ENCODE measurements at regions not wholly inside any gene's neighbourhood (a gene's known extent, or its start where the extent isn't known, plus 50 kb on each side); places are given as distances from the start of the nearest gene placed in this dataset.

DNA sequence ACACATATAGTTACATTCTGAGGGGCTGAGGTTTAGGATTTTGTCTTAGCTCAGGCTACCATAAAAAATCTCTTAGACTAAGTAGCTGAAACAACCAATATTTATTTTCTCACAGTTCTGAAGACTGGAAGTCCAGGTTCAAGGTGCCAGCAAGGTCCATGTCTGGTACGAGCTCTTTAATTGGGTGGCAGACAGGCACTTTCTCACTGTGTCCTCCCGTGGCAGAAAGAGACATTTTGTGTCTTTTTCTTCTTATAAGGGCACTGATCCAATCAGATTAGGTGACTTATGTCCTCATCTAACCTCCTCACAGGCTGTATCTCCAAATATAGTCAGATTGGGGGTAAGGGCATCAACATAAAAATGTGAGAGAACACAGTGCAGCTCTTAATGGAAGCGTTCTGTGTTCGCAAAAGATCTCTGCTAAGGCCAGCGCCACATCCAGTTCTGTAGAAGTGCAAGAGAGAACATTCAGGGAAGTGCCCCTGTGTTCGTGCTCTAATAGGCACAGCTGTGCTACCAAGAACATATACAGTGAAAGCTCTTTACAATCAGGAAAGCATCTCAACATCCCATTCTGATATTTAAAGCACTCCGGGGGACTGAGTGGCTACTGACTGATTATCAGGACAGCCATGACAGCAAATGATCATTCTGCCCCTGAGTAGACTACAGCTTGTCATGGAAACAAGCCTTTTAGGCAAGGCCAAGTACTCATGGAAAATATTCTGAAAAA, 819.2 kb downstream of the LIG4 start:
- no peak for DNase-seq (ENCODE audit: low read depth in 2 of 2)

DNA sequence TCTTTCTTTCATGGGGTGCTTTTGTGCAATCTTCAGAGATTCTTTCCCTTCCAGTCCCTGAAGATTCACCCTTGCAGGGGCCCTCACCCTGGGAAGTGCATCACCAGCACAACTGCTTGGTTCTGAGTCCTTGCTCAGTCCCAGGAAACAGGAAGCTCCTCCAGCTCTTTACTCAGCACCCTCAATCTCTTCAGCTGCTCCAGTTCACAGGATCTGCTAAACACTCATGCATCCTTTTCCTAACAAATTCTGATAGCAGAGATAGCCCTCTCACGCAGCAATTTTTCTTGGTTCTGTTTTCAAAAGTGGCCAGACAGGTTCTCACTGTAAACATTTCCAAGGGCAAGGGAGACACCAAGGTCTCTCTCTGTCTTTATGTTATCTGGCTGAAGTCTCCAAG, 823.1 kb downstream of the LIG4 start:
- DNase-seq (ENCODE audit: low read depth in 2 of 2): no peak

DNA sequence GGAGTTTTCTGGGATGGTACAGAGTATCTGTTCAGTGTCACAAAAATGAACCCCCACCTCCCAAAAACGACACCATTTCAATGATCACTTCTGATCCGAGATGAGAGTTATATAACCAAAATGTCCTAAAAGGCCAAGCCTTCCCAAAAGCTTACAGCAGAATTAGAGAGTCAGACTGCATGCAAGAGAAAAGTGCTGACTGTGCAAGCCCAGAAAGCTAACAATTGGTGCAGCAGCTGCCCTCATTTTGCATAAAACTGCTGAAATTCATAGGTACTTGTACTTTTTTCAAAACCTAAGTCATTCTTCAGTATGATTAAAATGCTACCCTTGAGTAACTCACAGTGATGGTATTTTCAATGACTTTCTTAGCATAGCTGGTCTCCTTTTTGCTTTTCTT, 819.6 kb upstream of the ARGLU1 start:
- no peak for DNase-seq (ENCODE audit: low read depth in 2 of 2)

DNA sequence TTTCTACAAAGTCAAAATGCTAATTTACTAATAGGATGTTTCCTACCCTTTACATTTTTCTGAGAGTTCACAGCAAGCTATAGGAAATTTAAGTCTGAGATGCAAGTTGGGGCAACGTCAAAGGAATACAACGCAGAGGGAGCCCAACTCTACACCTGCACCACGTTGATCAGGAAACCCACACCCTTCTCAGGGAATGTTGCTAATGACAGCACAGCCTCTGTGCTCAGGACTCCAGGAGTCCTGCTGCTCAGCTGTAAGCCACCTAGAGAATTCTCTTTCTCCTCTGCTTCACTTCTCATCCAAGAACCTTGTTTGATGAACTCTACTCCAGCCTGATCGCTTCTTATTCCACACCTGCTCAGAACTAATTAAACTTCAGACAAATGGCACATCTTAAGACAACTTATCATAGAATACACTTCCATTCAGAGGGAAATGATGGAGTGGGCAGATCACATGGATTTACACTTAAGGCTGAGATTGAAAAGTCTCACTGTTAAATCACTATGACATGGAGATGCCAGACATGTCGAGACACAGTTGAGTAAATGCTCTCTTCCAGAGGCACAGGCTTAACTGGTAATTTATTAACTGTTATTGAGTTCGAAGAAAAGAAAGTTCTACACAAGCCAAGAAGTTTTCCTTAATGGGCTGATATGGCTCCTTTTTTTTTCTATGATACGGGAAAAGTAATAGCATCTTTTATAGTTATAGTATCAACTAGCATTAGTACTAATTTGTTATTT, 811.6 kb upstream of the ARGLU1 start:
- no peak for DNase-seq (ENCODE audit: low read depth in 2 of 2)

DNA sequence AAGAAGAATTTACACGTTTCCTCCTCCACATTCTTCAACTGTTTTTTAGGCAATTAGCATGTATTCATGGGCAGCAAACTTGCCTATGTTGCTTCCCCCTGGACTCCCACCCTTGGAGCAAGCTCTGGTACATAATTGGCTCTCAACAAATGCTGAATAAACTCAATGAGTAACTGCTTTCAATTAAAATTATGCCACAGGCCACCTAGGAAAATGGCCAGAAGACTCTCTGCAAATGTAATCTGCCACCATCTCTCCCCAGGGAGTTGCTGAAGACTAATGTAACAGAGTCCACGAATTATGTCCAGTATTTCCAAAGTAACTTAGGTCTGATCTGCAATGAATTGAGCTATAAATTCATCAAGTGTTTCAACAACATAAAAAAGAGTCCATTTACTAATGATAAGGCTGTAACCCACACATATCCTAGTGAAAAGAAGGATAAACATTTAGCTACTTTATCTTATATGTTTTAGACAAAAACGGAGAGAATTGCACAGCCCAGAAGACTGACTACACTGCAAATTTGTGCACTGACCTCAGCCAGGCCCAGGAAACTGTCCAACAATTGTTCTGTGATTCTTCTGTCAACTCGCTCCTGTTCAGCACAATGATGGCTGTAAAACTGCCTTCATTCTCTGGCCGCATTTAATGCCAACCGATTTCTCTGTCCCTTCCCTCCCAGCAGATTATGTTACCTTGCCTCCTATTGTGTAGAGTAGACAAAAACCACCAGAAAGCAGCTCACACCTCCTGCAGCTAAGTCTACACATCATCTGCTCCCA, 808.6 kb upstream of the ARGLU1 start:
- DNase-seq (ENCODE audit: low read depth in 2 of 2): no peak

DNA sequence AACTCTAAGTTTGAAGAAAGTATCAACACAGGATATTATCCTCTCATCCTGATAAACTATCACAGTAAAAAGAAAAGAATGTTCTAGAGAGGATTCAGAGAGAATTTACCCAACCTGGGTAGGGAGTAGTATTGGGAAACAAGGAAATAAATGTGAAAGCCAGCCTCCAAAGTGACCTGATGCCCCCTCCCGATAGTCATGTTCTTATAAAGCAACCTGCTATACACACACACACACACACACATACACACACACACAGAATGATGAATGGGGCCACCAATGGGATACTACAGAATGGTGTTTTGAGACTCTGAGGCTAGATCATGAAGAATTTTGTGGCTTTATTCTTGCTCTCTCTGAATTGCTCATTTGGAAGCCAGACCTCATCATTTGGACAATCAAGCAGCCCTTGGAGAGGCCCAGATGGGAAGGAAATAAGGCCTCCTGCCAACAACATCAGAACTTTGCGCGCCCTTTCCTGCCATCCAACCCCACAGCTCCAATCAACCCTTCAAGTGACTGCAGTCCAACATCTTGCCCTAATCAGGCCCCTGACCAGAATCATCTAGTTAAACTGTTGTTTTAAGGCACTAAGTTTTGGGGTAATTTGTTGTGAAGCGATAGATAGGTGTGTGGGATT, 807.9 kb upstream of the ARGLU1 start:
- DNase-seq (ENCODE audit: low read depth in 2 of 2): no peak

DNA sequence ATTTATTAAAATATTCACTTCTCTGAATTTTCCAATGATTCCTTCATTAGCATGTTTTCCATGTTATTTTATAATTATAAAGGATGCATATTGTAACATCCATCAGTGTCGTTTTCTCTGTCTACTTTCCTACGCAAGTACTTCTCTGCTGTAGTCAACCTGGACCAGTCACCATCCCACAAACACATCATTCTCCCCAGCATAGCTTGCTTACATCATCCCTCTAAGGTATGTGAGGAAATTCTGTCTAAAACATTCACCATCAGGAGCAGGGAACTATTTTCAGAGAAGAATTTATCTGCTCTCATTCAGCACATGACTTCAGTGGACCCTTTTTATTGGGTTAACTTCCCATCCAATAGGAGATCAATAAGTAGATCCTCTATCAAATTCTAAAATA, 806.1 kb upstream of the ARGLU1 start:
- no peak for DNase-seq (ENCODE audit: low read depth in 2 of 2)

DNA sequence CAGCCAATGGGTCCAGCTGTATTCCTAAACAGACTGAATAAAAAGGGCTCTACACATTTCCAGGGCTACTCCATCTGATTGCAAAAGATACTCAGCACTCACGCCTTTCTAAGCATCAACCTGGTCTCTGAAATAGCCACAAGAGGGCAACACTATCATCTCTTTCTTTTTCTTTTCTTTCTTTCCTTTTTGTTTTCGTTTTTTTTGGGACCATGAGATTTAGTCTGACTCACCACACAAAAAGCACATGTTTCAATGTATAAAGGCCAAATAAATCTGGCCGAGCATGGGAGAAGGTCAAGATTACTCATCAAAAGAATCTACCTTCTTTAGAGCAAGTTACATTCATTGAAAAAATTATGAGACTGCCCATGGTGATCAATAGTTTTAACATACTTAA, 805.6 kb upstream of the ARGLU1 start:
- DNase-seq (ENCODE audit: low read depth in 2 of 2): no peak

DNA sequence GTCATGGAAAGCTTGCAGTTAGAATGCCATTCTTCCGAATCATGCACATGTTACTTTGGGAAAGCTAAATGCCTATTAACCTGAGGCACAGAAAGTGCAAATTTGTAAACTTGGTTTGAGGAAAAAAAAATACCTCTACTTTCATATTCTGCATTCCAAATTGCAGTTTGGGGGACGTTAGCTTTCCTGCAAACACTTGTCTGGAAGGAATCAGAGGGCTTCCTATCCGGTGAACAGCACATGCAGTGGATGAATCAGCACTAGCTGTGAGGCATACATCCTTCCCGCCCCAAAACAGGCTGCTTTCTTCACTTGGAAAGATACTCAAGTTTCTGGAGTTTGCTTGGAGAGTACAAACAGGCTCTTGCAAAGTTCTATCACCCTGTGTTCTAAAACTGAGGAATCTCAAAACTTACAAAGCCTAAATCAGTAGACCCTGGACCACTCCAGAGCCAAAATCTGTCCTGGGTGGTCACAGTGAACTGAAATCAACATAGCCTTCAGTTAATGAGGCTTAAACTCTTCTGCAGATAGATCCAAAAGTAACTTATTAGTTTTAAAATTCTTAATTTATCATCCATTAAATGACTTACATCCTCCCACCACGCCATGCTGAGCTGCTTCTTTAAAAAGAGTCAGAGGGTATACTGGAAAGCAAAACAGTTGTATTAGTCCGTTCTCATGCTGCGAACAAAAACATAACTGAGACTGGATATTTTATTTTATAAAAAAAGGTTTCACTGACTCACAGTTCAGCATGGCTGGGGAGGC, 802.3 kb upstream of the ARGLU1 start:
- DNase-seq (ENCODE audit: low read depth in 2 of 2): no peak

DNA sequence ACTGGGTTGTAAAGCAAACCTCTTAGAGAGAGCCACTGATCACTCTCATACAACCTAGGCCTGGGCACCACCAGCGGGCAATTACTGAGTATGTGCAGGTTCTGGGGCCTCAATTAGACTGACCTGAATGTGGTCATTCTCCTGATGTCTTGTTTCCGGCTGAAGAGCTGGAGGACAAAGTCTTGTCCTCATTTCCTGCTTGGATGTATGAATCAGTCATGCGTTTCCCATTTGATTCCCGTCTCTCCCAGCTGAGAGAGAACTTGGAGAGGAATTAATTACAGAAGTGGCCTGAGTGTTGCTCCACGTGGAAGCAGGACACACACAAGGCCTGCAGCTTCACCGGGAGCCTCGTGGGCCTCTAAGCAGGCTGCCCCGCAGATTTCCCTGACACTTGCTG, 799.3 kb upstream of the ARGLU1 start:
- DNase-seq (ENCODE audit: low read depth in 2 of 2): no peak

DNA sequence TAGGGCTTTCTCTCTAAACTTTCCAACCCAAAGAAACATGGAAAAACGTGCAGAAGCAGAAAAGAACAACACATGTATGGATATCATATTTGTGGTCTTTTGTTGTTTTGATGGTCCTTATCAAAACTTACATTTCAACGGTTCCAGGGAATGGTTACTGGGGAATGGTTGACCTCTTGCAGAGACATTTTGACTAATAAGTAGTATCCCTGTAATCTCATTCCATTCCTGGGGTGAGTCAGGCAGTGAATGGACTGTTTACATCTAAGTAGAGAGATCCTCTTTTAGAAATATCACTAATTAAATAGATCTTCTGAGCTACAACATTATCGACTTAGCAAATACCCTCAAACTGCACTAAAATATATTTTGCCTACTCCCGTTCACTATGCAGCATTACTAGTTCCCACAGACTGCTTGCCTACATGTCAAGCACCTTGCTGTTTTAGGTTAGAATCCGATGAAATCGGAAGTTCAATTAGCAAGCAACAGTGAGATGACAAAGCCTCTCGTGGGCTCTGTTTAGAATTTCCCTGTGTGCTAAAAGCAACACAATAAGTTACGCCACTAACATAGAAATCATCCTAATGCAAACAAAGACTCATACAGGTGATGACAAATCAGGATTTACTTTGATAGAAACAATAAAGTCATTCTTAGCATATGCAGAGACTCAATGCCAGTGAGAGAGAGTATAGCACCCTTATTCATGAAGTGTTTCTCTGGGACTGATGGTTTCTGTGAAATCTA, 797.7 kb upstream of the ARGLU1 start:
- DNase-seq (ENCODE audit: low read depth in 2 of 2): no peak

DNA sequence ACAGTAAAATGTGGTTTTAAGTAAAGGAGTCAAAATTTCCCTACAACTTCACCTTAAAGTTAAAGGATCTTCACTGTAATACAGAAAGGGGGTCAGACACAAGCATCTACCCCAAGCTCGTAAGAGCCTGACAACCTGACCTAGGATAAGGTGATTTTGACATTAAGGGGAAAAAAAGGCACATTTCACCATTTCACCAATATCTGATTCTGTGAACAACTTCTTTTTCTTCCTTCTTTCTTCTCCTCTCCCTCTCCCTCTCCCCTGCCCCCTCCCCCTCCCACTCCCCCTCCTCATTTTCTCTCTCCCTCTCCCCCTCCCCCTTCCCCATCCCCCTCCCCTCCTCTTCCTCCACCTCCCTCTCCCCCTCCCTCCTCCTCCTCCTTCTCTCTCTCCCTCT, 796.7 kb upstream of the ARGLU1 start:
- no peak for DNase-seq (ENCODE audit: low read depth in 2 of 2)

DNA sequence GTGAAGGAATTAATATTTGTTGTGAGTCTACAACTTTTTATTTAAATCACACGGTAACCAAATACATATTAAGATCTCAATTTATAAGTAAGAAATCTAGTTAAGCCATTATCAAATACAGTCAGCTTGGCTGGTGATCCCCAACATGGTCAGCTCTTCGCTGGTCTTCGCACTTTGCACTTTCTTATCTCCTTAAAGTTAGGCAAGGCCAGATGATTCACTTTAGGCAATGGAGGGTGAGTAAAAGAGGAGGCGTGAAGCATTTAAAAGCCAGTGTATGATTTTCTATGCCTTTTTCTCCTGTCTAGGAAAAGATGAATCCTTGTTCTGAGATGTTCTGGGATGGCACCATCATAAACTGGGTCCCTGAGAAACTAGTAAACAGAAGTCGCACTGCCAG, 793.7 kb upstream of the ARGLU1 start:
- DNase-seq (ENCODE audit: low read depth in 2 of 2): no peak

DNA sequence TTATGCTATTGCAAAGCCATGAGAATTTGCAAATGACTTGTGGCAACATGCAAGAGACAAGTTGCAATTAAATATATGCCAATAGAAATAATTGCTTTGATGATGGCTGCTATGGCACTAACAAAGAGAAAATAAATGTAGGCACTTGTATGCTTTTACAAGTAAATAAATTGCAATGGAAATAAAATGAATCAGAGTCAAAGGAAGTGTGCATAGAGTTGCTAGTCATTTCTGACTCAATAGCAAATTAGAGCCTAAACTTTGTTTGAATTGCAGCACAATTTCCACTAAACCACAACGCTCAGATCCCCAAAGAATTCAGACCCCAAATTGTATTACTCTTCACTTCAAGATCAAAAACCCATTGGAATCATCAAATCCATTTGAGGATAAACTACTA, 792.1 kb upstream of the ARGLU1 start:
- no peak for DNase-seq (ENCODE audit: low read depth in 2 of 2)

DNA sequence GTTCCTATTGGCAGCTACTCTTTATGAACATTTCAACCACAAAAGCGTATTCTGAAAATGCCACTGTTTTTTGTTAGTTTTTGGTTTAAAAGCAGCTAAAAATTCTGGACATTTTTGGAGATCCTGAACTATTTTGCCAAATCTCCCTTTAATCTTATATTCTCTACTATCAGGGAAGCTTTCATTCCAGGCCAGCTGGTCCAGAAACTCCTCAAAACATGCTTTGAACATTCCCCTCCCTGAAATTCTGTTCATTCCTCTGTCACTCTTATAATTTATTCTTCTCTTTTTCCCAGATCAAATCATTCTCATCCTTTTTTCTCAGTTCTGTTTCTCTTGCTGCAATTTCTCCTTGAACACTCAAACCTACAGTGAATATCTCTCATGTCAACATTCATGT, 790.9 kb upstream of the ARGLU1 start:
- DNase-seq (ENCODE audit: low read depth in 2 of 2): no peak

DNA sequence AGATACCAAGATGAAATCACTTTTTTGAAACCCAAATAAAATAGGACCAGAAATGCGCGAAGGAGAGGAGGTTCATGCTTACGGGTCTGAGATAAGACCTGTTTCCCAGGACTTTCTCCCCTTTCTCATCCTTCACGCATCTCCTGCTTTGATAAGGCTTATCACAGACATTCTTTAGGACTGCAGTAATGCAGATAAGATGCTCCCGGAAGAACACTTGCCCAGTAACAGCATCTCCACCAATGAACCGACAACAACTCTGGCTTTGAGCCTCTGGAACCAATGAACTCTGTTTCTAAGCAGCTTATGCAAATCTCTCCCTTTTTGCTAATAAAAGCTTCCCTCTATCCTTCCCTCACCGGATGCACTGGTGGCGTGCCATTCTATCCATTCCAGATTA, 783.4 kb upstream of the ARGLU1 start:
- DNase-seq (ENCODE audit: low read depth in 2 of 2): no peak

DNA sequence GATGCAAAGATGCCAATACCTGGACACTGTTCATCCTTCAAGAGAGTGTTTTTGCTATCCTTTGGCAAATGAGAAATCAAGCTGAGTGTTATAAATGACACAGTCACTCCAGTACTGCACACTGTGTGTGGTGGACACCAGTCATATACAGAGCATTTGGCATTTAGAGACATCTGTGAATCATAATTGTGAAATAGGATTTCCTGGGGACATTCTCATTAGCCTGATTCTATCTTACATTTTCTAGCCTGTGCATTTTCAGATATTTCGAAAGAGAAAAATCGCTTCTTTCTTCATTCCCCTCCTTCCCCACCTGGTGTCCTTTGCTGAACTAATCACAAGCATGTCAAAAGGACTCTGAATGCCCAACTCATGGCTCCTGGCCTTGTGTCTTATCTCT, 781.0 kb upstream of the ARGLU1 start:
- DNase-seq (ENCODE audit: low read depth in 2 of 2): no peak

DNA sequence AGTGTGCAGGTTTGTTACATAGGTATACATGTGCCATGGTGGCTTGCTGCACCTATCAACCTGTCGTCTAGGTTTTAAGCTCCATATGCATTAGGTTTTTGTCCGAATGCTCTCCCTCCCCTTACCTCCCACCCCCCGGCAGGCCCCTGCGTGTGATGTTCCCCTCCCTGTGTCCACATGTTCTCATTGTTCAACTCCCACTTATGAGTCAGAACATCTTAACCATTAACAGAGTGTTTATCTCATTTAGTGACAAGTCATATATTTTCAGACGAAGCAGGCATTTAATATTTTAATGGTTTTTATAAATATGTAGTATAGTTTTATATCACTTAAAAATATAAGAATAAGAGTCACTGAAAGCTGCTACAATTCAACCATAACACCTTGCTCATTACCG, 780.5 kb upstream of the ARGLU1 start:
- no peak for DNase-seq (ENCODE audit: low read depth in 2 of 2)

DNA sequence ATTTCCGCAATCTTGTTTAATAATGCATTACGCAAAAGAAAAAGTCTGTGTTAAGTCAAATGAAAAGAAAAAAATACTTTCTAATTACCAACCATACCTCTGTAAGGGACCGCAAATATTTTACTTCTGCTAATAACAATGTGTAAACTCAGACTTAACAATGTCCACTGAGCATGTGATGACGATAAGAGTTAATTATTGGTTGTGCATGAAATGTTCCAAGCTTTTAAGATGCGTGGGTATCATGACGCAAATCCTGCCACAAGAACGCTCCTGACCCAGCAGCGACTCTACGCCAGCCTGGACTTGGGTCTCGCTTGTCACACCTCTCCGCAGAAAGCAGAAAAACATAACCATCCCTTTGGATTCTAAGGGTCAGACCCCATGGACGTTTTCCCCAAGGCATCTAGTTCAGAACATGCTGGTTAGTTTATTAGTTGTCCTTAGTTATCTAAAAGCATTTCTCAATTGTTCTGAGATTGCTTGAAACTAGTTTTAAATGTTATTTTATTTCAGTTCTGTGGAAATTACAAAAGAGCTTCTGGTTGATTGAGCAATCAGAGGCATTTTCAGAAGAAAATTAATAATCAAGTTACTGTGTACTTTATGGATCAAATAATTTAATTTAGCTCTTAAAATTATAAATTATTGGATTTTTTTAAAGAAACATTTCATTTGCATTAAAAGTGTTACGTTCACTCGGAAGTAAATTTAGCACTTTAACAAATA, 779.9 kb upstream of the ARGLU1 start:
- DNase-seq (ENCODE audit: low read depth in 2 of 2): no peak

DNA sequence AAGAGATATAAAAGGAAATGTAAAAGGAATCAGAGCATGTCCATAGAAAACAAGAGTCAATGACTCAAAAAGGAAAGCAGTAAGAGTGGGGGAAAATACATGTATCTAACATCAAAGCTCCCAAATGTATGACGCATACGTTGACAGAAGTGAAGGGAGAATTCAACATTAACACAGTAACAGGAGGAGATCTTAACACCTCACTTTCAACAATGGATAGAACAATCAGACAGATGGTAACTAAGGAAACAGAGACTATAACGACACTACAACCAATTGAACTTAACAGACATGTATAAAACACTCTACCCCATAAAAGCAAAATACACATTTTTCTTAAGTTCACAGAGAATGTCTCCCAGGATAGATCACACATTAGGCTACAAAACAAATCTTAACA, 774.8 kb upstream of the ARGLU1 start:
- DNase-seq (ENCODE audit: low read depth in 2 of 2): no peak

Data from stimulated activated CD8-positive, alpha-beta memory T cell treated with anti-CD3 and anti-CD28 coated beads, Interleukin-7, amount 100 ng/mL, for 4 hours (primary cell).